Thymus (tissue), 11 donors: ENCODE measurements at regions not wholly inside any gene's neighbourhood (a gene's known extent, or its start where the extent isn't known, plus 50 kb on each side); places are given as distances from the start of the nearest gene placed in this dataset.

ENCODE experiments used
- DNase-seq, 9 donors: peaks; one replicate each; pipeline ENCODE4 v3.0.0-alpha.2; 2013; ENCODE audit warnings: low spot score in 9 of 9, low read depth in 6 of 9, missing footprints in 1 of 9
- H3K27ac ChIP-seq, 2 donors: one replicate each; pipeline ENCODE4 v1.5.1; 2013; ENCODE audit warnings: control low read depth in 1 of 2, low read depth in 1 of 2, low read length in 1 of 2, mild to moderate bottlenecking in 1 of 2, moderate library complexity in 1 of 2
- H3K27me3 ChIP-seq, 2 donors: one replicate each; pipeline ENCODE4 v1.5.1; 2013; ENCODE audit warnings: low read length in 1 of 2; ENCODE audit not compliant: control insufficient read depth in 2 of 2, insufficient read depth in 1 of 2
- H3K36me3 ChIP-seq, 2 donors: one replicate each; pipeline ENCODE4 v1.5.1; 2013; ENCODE audit warnings: low read length in 1 of 2, mild to moderate bottlenecking in 1 of 2, moderate library complexity in 1 of 2; ENCODE audit not compliant: control insufficient read depth in 2 of 2, insufficient read depth in 2 of 2
- H3K4me1 ChIP-seq, 2 donors: one replicate each; pipeline ENCODE4 v1.5.1; 2013; ENCODE audit warnings: low read length in 2 of 2; ENCODE audit not compliant: control insufficient read depth in 2 of 2, insufficient read depth in 2 of 2
- H3K4me3 ChIP-seq, 2 donors: one replicate each; pipeline ENCODE4 v1.5.1; 2013; ENCODE audit warnings: low read length in 2 of 2, control low read depth in 1 of 2, mild to moderate bottlenecking in 1 of 2
- H3K9me3 ChIP-seq, 2 donors: one replicate each; pipeline ENCODE4 v1.5.1; 2013; ENCODE audit warnings: low read length in 1 of 2, mild to moderate bottlenecking in 1 of 2; ENCODE audit not compliant: control insufficient read depth in 2 of 2, insufficient read depth in 1 of 2
- WGBS: extraction: QIAGEN DNeasy Blood & Tissue Kit; methylation state at CpG from one replicate; pipeline ENCODE4 v1.1.7; 2013; 5-methylcytosine and 5-hydroxymethylcytosine counted together
- donor health status: healthy.

DNA sequence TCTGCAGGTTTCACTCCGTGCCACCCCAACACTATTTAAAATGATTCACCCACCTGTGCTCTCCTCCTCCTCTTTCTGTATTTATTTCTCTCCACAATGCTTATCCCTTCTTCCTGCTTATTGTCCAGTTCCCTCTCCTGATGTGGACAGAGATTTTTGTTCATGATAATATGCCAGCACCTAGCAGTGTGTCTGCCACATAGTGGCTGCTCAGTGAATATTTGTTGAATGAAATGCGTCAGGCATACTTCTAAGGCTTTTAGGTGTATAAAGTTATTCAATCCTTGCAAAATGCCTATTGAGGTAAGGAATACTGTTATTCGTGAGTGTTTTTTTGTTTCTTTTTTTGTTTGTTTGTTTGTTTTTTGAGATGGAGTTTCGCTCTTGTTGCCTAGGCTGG lies 67.5 kb upstream of the MME start:
- Histone ChIP-seq H3K27me3 (no peaks in the 10 kb centered on the region), H3K9me3 (no peaks in the 10 kb centered on the region), H3K4me3 (no peak overlapping the region), H3K36me3 (no peaks in the 10 kb centered on the region), H3K4me1 (no peaks in the 10 kb centered on the region), H3K27ac (no peak overlapping the region)
- DNase-seq = no peak
- 84% methylated on average over 4 of the region's 4 CpGs for WGBS

DNA sequence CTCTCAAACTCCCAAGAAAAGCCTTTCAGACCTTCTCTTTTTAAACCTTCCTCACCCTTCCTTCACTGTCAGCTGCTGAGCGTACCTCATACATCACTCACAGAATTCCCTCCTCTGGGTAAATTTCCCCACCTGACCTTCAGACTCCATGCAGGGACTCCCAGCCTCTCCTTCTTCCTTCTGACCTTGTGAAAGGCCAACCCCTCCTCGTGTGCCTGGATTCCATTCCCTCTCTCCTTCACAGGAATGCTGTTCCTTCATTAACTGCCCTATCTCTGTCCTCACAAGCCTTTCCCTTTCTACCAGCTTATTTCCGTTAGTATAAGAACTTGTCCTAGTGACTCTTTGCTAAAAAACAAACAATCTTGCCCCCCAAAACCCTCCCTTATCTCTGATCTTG lies 69.7 kb upstream of the MME start:
- no peak for DNase-seq
- H3K4me1 ChIP-seq = no peaks in the 10 kb centered on the region
- no peaks in the 10 kb centered on the region for H3K27me3 ChIP-seq
- no peak overlapping the region for H3K27ac ChIP-seq
- no peaks in the 10 kb centered on the region for H3K9me3 ChIP-seq
- no peak overlapping the region for H3K4me3 ChIP-seq
- H3K36me3 ChIP-seq = no peaks in the 10 kb centered on the region
- WGBS = 92% methylated on average over 3 of the region's 3 CpGs

DNA sequence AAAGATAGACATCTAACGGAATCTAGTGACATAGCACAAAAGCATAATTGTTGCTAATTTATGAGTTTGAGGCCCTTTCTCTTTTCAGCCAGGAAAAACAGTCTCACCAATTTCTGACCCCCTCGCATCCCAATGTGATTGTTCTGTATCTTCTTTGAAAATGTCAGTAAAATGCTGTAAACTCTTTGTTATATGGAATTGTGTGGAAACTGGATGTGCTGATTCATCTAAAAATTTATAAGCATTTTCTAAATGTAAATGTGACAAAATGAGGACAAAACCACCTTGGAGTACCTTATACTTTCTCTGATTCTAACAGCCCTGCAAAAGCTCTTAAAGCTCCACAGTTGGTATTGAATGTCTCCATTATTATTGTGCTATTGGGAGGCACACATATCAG lies 70.9 kb upstream of the MME start:
- Histone ChIP-seq H3K27me3 (no peaks in the 10 kb centered on the region), H3K4me1 (no peaks in the 10 kb centered on the region), H3K4me3 (no peak overlapping the region), H3K9me3 (peaks cover 0 to 4% of the 10 kb centered on the region in 2 donors), H3K36me3 (no peaks in the 10 kb centered on the region), H3K27ac (no peak overlapping the region)
- 94% methylated on average over 2 of the region's 2 CpGs for WGBS
- DNase-seq = no peak

DNA sequence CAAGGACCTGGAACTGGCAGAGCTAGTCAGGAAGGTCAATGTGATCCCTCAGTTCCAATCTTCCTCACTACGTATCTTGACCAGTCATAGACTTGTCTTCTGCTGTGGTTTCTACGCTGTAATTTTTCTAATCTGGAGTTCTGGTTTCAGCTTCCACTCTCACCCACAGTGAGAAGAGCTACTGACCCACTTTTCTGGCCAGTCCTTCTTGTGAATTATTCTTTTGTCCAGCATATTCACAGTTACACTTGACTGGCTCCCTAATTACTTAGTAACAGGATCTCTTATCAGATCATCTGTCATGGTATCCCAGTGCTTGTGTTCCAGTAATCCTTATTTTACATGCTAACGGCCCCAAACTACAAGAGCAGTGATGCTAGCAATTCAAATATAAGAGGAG lies 72.4 kb upstream of the MME start:
- WGBS = 77% methylated on average over 3 of the region's 3 CpGs
- Histone ChIP-seq H3K27ac (no peak overlapping the region), H3K4me1 (no peaks in the 10 kb centered on the region), H3K36me3 (no peaks in the 10 kb centered on the region), H3K4me3 (no peak overlapping the region), H3K9me3 (peaks cover 0 to 5% of the 10 kb centered on the region in 2 donors), H3K27me3 (no peaks in the 10 kb centered on the region)
- no peak for DNase-seq

DNA sequence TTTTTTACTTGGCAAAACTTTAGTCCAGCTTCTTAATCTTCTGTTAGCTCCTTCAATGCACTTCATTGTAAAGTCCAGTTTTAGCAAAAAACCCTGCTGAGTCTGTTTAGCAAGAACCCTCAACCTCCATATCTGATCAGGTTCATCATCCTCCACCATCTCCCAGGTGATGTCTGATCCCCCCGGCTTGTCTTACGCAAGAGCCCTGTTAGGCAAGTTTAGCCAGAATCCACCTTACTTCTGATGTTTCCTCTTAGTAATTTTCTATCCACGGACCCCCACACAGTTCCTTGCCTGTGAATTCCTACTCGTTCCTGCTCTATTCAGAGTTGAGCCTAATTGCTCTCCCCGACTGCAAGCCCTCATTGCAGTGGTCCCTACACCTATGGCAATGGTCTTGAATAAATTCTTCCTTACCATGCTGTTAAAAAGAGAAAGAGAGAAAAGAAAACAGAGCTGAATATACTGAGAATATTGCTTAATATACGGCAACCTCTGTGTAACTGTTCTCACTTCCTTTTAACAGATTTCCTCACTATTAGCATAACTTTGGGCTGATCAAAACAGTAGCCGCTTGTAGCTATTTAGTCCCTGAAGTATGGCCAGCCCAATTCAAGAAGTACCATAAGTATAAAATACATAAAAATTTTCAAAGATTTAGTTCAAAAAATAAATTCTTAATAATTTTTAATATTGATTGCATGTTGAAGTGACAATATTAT lies 78.7 kb upstream of the MME start:
- Histone ChIP-seq H3K9me3 (peaks cover 0 to 8% of the 10 kb centered on the region in 2 donors), H3K4me1 (no peaks in the 10 kb centered on the region), H3K4me3 (no peak overlapping the region), H3K36me3 (no peaks in the 10 kb centered on the region), H3K27me3 (no peaks in the 10 kb centered on the region), H3K27ac (no peak overlapping the region)
- DNase-seq = no peak
- WGBS = 87% methylated on average over 7 of the region's 7 CpGs

DNA sequence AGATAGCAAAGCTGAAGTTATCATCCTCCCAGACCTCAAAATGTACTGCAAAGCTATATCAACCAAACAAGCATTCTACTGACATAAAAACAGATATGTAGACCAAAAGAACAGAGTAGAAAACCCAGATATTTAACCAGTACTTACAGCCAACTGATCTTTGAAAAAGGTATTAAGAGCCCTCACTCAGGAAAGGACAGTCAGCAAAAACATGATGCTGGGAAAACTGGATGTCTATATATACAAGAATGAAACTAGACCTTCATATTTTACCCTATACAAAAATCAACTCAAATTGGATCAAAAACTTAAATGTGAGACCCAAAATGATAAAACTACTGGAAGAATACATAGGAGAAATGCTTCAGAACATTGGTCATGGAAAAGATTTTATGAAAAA lies 87.5 kb upstream of the MME start:
- DNase-seq = no peak
- Histone ChIP-seq H3K27ac (no peak overlapping the region), H3K27me3 (no peaks in the 10 kb centered on the region), H3K4me1 (no peaks in the 10 kb centered on the region), H3K36me3 (no peaks in the 10 kb centered on the region), H3K9me3 (no peaks in the 10 kb centered on the region), H3K4me3 (no peak overlapping the region)

DNA sequence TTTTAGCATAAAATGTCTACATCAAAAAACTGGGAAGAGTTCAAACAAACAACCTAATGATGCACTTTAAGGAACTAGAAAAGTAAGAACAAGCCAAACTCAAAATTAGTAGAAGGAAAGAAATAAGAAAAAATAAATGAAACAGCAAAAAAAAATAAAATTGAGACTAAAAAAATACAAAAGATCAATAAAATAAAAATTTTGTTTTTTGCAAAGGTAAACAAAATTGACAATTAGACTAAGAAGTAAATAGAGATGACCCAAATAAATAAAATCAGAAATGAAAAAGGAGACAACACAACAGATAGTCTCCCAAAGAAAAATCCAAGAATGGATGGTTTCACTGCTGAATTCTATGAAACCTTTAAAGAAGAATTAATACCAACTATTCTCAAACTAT lies 89.6 kb upstream of the MME start:
- DNase-seq = no peak
- H3K27ac ChIP-seq = no peak overlapping the region
- H3K4me1 ChIP-seq = no peaks in the 10 kb centered on the region
- no peaks in the 10 kb centered on the region for H3K27me3 ChIP-seq
- H3K36me3 ChIP-seq = no peaks in the 10 kb centered on the region
- peaks cover 0 to 5% of the 10 kb centered on the region in 2 donors for H3K9me3 ChIP-seq
- H3K4me3 ChIP-seq = no peak overlapping the region

DNA sequence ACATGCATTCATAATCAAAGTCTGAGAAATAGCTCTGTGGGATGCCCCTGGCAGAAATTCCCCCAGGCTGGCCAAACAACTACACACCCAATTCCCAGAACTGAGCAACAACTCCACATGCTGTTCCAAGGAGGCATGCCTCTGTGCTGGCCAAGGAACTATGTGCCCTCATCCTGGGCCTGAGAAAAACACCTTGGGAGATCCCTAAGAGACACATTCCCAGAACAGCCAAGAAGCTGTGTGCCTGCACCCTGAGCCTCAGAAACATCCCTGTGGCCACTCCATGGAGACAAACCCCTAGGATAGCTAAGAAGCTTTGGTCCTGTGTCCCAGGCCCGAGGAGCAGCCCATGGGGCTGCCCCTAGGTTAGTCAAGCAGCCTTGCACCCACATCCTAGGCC lies 92.3 kb upstream of the MME start:
- Histone ChIP-seq H3K36me3 (no peaks in the 10 kb centered on the region), H3K4me1 (no peaks in the 10 kb centered on the region), H3K27me3 (no peaks in the 10 kb centered on the region), H3K9me3 (peaks cover 0 to 5% of the 10 kb centered on the region in 2 donors), H3K27ac (no peak overlapping the region), H3K4me3 (no peak overlapping the region)
- 95% methylated on average over 1 of the region's 1 CpG for WGBS
- no peak for DNase-seq

DNA sequence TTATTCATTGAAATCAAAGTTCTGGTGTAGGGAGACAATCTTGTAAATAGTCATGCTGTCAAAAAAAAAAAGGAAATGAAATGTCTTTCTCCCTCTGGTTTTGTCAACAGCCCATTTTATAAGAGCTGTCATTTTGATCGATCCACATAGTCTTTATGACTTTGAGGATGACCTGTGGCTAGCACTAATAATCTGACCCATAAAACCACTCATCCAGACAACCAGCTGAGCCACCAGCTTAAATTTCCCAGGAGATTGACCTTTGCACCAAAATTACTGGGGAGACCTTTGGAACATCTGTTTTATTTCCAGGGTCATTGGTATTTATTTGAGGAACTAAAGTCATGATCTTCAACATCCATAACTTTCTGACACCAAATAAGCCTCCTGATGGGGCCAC lies 98.5 kb upstream of the MME start:
- Histone ChIP-seq H3K27me3 (no peaks in the 10 kb centered on the region), H3K9me3 (no peaks in the 10 kb centered on the region), H3K36me3 (no peaks in the 10 kb centered on the region), H3K4me1 (no peaks in the 10 kb centered on the region), H3K27ac (no peak overlapping the region), H3K4me3 (no peak overlapping the region)
- DNase-seq = no peak
- 92% methylated on average over 1 of the region's 1 CpG for WGBS

DNA sequence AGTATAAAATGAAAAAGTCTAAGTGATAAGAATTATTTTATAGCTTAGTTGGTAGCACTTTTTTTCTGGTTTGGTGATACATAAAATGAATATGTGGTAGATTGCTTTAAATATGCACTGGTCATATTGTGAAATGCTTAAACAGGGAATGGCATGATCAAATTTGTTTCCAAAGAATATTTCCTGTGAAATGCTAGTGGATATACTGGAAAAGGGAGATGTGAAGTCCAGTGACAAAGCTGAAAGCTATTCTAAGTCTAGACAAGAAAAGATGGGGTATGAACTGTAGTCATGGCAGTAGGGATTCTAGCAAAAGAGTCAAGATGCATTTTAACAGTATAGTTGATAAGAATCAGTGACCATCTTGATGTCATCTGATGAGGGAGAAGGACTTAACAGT lies 98.9 kb upstream of the MME start:
- no peaks in the 10 kb centered on the region for H3K4me1 ChIP-seq
- H3K4me3 ChIP-seq = no peak overlapping the region
- no peaks in the 10 kb centered on the region for H3K27me3 ChIP-seq
- H3K36me3 ChIP-seq = no peaks in the 10 kb centered on the region
- no peaks in the 10 kb centered on the region for H3K9me3 ChIP-seq
- no peak for DNase-seq
- no peak overlapping the region for H3K27ac ChIP-seq
